K562 (cell line): ENCODE measurements at regions not wholly inside any gene's neighbourhood (a gene's known extent, or its start where the extent isn't known, plus 50 kb on each side); places are given as distances from the start of the nearest gene placed in this dataset.
A peak's percentile ranks its signal among the peaks of the same experiment; 100 is the strongest.

Experiments used
- CBX2 ChIP-seq: fragments of 200-600 bp; sonication (generic); IDR thresholded peaks from one replicate; pipeline ENCODE4 v1.6.1; 2012; ENCODE audit warnings: mild to moderate bottlenecking, low read length, inconsistent platforms; ENCODE audit not compliant: insufficient read depth, poor library complexity, severe bottlenecking
- HSF4 ChIP-seq: fragments of 250-450 bp; sonication (Bioruptor Pico); IDR thresholded peaks from 2 replicates; pipeline ENCODE4 v2.1.2; 2022; ENCODE audit warnings: mild to moderate bottlenecking, moderate library complexity, borderline replicate concordance
- MED1 ChIP-seq: sonication (generic); formaldehyde crosslinking; IDR thresholded peaks from 2 replicates; pipeline ENCODE4 v1.8.1; 2023; ENCODE audit warnings: missing genetic modification reagents, borderline replicate concordance
- MYNN ChIP-seq, 2 experiments: sonication (generic); formaldehyde crosslinking in 1 of 2; IDR thresholded peaks; 2 replicates each; pipeline versions ENCODE4 v1.5.0 to v1.6.1; 2016 to 2020; ENCODE audit warnings: antibody characterized with exemption in 1 of 2, missing genetic modification reagents in 1 of 2
- NCOA4 ChIP-seq: fragments of 450-650 bp; IDR thresholded peaks from 2 replicates; pipeline ENCODE4 v1.6.1; 2018; ENCODE audit warnings: mild to moderate bottlenecking; ENCODE audit not compliant: partially characterized antibody
- NELFE ChIP-seq: IDR thresholded peaks from 2 replicates; pipeline ENCODE4 v1.6.1; 2011; ENCODE audit warnings: mild to moderate bottlenecking; ENCODE audit not compliant: insufficient read depth, insufficient read length
- NONO ChIP-seq, 2 experiments: fragments of 200-400 bp in 1 of 2; fragments of 450-650 bp in 1 of 2; formaldehyde crosslinking in 1 of 2; IDR thresholded peaks; 2 replicates each; pipeline ENCODE4 v1.6.1; 2017; ENCODE audit warnings: low read depth in 2 of 2, mild to moderate bottlenecking in 2 of 2, moderate library complexity in 2 of 2, low read length in 1 of 2
- POLR2G ChIP-seq: fragments of 200-400 bp; formaldehyde crosslinking; IDR thresholded peaks from 2 replicates; pipeline ENCODE4 v1.6.1; 2017; ENCODE audit warnings: low read depth, mild to moderate bottlenecking, antibody characterized with exemption, low read length, moderate library complexity
- RBM15 ChIP-seq: fragments of 200-400 bp; formaldehyde crosslinking; IDR thresholded peaks from 2 replicates; pipeline ENCODE4 v1.6.1; 2018; ENCODE audit warnings: mild to moderate bottlenecking, low read length, moderate library complexity; ENCODE audit not compliant: insufficient read depth
- SRF ChIP-seq, 2 experiments: fragments of 250-450, 450-650 bp in 1 of 2; sonication (Bioruptor Pico) in 1 of 2; sonication (generic) in 1 of 2; formaldehyde crosslinking; IDR thresholded peaks; 2 replicates each; pipeline versions ENCODE4 v1.5.0 to v1.5.1; 2020 to 2022; ENCODE audit warnings: mild to moderate bottlenecking in 1 of 2, missing genetic modification reagents in 1 of 2
- TRIM24 ChIP-seq, 2 experiments: fragments of 450-650 bp; IDR thresholded peaks; 2 replicates each; pipeline ENCODE4 v1.6.1; 2016
- ZNF197 ChIP-seq: fragments of 200-800 bp; sonication (Bioruptor generic); IDR thresholded peaks from 2 replicates; pipeline ENCODE4 v1.6.1; 2016; ENCODE audit warnings: low read depth, missing genetic modification characterization, missing compliant biosample characterization
- ZNF384 ChIP-seq: IDR thresholded peaks from 2 replicates; pipeline ENCODE4 v1.6.1; 2012; ENCODE audit warnings: low read depth, low read length, improper control_type of control experiment
- TF ChIP-seq, protein P1 (sequence below): fragments of 150-350 bp; conservative IDR thresholded peaks from 2 replicates; pipeline ENCODE4 v1.6.1; 2014; ENCODE audit warnings: low read length
- TF ChIP-seq, protein P2 (sequence below): sonication (generic); formaldehyde crosslinking; IDR thresholded peaks from 2 replicates; pipeline ENCODE4 v1.8.1; 2023; ENCODE audit warnings: mild to moderate bottlenecking, missing genetic modification reagents
- TF ChIP-seq, protein P3 (sequence below): IDR thresholded peaks from 2 replicates; pipeline ENCODE4 v1.6.1; 2012; ENCODE audit warnings: low read depth, low read length, improper control_type of control experiment, borderline replicate concordance
- TF ChIP-seq, protein P4 (sequence below): fragments of 250-450 bp; sonication (Bioruptor Pico); IDR thresholded peaks from 2 replicates; pipeline ENCODE4 v1.8.0; 2022; ENCODE audit warnings: inconsistent platforms

DNA sequence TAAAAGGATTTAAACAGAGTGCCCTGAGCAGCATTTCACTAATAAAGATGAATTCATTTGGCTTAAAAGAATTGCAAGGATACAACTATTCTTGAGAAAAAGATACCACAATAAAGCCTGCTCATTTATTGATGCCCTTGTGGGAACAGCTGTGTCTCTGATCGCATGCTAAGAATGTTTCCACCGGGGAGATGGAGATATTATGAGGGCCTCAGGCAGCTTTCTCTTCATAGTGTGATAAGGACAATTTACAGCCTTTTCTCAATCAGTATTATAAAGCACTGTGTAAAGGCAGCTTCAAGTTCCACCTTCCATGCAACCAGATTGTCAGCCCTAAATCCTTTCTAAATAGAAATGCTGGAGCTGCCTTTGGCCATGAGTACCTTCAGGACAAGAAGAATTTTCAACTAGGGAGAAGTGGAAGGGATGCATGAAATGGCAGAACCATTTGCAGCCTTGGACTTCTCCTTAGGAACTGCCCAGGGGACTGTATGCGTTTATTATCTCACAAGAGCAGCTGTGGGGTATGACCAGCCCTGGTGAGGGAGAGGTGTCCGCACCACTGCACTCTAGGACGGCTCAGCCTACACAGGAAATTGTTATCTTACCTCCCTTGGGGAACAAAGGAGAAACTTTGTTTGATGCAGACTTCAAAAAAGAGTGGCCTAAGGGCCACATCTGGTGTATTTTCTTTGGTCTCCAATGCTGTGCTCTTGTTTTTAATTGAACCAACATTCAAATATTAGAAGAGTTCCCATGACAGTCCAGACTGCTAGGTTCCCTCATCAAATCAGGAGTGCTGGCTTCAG is 116.9 kb upstream of the PCGF5 start (continued):
- TF ChIP-seq, protein P1, sequence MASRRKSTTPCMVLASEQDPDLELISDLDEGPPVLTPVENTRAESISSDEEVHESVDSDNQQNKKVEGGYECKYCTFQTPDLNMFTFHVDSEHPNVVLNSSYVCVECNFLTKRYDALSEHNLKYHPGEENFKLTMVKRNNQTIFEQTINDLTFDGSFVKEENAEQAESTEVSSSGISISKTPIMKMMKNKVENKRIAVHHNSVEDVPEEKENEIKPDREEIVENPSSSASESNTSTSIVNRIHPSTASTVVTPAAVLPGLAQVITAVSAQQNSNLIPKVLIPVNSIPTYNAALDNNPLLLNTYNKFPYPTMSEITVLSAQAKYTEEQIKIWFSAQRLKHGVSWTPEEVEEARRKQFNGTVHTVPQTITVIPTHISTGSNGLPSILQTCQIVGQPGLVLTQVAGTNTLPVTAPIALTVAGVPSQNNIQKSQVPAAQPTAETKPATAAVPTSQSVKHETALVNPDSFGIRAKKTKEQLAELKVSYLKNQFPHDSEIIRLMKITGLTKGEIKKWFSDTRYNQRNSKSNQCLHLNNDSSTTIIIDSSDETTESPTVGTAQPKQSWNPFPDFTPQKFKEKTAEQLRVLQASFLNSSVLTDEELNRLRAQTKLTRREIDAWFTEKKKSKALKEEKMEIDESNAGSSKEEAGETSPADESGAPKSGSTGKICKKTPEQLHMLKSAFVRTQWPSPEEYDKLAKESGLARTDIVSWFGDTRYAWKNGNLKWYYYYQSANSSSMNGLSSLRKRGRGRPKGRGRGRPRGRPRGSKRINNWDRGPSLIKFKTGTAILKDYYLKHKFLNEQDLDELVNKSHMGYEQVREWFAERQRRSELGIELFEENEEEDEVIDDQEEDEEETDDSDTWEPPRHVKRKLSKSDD = no peak
- no peak for TF ChIP-seq NELFE
- TF ChIP-seq NCOA4 = no peak
- no peak for TF ChIP-seq HSF4 (CRISPR knock-in tag)
- TF ChIP-seq ZNF197 = 0 out of 2 replicates have a peak, but pooled peaks have one; percentile 54
- no peak for TF ChIP-seq RBM15
- TF ChIP-seq, protein P2, sequence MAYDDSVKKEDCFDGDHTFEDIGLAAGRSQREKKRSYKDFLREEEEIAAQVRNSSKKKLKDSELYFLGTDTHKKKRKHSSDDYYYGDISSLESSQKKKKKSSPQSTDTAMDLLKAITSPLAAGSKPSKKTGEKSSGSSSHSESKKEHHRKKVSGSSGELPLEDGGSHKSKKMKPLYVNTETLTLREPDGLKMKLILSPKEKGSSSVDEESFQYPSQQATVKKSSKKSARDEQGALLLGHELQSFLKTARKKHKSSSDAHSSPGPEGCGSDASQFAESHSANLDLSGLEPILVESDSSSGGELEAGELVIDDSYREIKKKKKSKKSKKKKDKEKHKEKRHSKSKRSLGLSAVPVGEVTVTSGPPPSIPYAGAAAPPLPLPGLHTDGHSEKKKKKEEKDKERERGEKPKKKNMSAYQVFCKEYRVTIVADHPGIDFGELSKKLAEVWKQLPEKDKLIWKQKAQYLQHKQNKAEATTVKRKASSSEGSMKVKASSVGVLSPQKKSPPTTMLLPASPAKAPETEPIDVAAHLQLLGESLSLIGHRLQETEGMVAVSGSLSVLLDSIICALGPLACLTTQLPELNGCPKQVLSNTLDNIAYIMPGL (CRISPR knock-in tag) = no peak
- TF ChIP-seq MED1 (CRISPR knock-in tag) = no peak
- TF ChIP-seq ZNF384 = no peak
- peak; percentile 50 to 65; a peak in 2 of 4 replicates for TF ChIP-seq TRIM24 (IDR thresholded peaks at IDR 0.05)
- TF ChIP-seq NONO (IDR thresholded peaks at IDR 0.05; ENCODE audit: low read depth in 2 of 2, low read length in 1 of 2) = no peak
- TF ChIP-seq SRF (CRISPR knock-in tag; IDR thresholded peaks at IDR 0.05) = no peak
- TF ChIP-seq CBX2 = no peak
- no peak for TF ChIP-seq POLR2G
- no peak for TF ChIP-seq MYNN (IDR thresholded peaks at IDR 0.05)
- no peak for TF ChIP-seq MYNN (CRISPR knock-in tag; IDR thresholded peaks at IDR 0.05)
- TF ChIP-seq, protein P3, sequence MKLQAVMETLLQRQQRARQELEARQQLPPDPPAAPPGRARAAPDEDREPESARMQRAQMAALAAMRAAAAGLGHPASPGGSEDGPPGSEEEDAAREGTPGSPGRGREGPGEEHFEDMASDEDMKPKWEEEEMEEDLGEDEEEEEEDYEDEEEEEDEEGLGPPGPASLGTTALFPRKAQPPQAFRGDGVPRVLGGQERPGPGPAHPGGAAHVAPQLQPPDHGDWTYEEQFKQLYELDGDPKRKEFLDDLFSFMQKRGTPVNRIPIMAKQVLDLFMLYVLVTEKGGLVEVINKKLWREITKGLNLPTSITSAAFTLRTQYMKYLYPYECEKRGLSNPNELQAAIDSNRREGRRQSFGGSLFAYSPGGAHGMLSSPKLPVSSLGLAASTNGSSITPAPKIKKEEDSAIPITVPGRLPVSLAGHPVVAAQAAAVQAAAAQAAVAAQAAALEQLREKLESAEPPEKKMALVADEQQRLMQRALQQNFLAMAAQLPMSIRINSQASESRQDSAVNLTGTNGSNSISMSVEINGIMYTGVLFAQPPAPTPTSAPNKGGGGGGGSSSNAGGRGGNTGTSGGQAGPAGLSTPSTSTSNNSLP = no peak
- TF ChIP-seq, protein P4, sequence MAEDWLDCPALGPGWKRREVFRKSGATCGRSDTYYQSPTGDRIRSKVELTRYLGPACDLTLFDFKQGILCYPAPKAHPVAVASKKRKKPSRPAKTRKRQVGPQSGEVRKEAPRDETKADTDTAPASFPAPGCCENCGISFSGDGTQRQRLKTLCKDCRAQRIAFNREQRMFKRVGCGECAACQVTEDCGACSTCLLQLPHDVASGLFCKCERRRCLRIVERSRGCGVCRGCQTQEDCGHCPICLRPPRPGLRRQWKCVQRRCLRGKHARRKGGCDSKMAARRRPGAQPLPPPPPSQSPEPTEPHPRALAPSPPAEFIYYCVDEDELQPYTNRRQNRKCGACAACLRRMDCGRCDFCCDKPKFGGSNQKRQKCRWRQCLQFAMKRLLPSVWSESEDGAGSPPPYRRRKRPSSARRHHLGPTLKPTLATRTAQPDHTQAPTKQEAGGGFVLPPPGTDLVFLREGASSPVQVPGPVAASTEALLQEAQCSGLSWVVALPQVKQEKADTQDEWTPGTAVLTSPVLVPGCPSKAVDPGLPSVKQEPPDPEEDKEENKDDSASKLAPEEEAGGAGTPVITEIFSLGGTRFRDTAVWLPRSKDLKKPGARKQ (CRISPR knock-in tag) = no peak
